GM21381 (cell line): ENCODE measurements at regions not wholly inside any gene's neighbourhood (a gene's known extent, or its start where the extent isn't known, plus 50 kb on each side); places are given as distances from the start of the nearest gene placed in this dataset.

ENCODE experiments used
- ATAC-seq: cut with Tn5 transposase; IDR thresholded peaks from one replicate; pipeline ENCODE4 v1.9.1; 2021; ENCODE audit warnings: mild to moderate bottlenecking, moderate library complexity; ENCODE audit not compliant: unreplicated experiment

GRCh38 chr7:47148536-47149207, 433.2 kb downstream of the TNS3 start:
- no peak for ATAC-seq

- no peak for ATAC-seq
Measured at GRCh38 chr7:47147213-47147631, 434.7 kb downstream of the TNS3 start.

- ATAC-seq: no peak
Measured at GRCh38 chr7:47145982-47146381, 435.9 kb downstream of the TNS3 start.

GRCh38 chr7:47145186-47145725, 436.7 kb downstream of the TNS3 start:
- ATAC-seq: no peak

GRCh38 chr7:47143339-47143738, 438.6 kb downstream of the TNS3 start:
- ATAC-seq: no peak

GRCh38 chr7:47142867-47143175, 439.1 kb downstream of the TNS3 start:
- ATAC-seq: no peak

GRCh38 chr7:47142169-47142866, 439.6 kb downstream of the TNS3 start:
- no peak for ATAC-seq

- ATAC-seq: no peak
Measured at GRCh38 chr7:47132471-47132870, 449.4 kb downstream of the TNS3 start.

GRCh38 chr7:47128700-47129099, 453.2 kb downstream of the TNS3 start:
- no peak for ATAC-seq

- no peak for ATAC-seq
Measured at GRCh38 chr7:47125529-47125928, 456.4 kb downstream of the TNS3 start.

GRCh38 chr7:47119261-47119865, 462.5 kb downstream of the TNS3 start:
- no peak for ATAC-seq

GRCh38 chr7:47104206-47104549, 477.7 kb downstream of the TNS3 start:
- ATAC-seq: no peak

- no peak for ATAC-seq
Measured at GRCh38 chr7:47103498-47104205, 478.3 kb downstream of the TNS3 start.

- ATAC-seq: no peak
Measured at GRCh38 chr7:47102331-47102841, 479.5 kb downstream of the TNS3 start.

GRCh38 chr7:47100817-47101435, 481.0 kb downstream of the TNS3 start:
- ATAC-seq: no peak

GRCh38 chr7:47100148-47100816, 481.6 kb downstream of the TNS3 start:
- no peak for ATAC-seq

- no peak for ATAC-seq
Measured at GRCh38 chr7:47097431-47097830, 484.5 kb downstream of the TNS3 start.

- no peak for ATAC-seq
Measured at GRCh38 chr7:47095946-47096345, 486.0 kb downstream of the TNS3 start.

- ATAC-seq: no peak
Measured at GRCh38 chr7:47094462-47094861, 487.4 kb downstream of the TNS3 start.
